Stimulated activated memory B cell treated with anti-CD40 and anti-IgM and Interleukin-4, amounts not matched to agents 10 μg/mL and 1 μg/mL and 100 μg/mL, for 72 hours (primary cell): ENCODE measurements at regions not wholly inside any gene's neighbourhood (a gene's known extent, or its start where the extent isn't known, plus 50 kb on each side); places are given as distances from the start of the nearest gene placed in this dataset.
"Not testable (repeated sequence)": the region's sequence is repeated elsewhere in the genome, so short reads cannot be mapped to it uniquely, and the experiment has no call there.

Source experiments
- ATAC-seq: fragments of 150-1000 bp; cut with Tn5 transposase; 2 replicates; pipeline ENCODE4 v1.10.0; 2021
- H3K27ac Mint-ChIP-seq: one replicate; pipeline ENCODE4 v1.8.0; 2022; ENCODE audit warnings: mild to moderate bottlenecking, mixed read lengths
- H3K27me3 Mint-ChIP-seq: one replicate; pipeline ENCODE4 v1.8.0; 2022; ENCODE audit warnings: mixed read lengths
- H3K36me3 Mint-ChIP-seq: one replicate; pipeline ENCODE4 v1.8.0; 2022; ENCODE audit warnings: mixed read lengths
- H3K4me1 Mint-ChIP-seq: one replicate; pipeline ENCODE4 v1.8.0; 2022; ENCODE audit warnings: mixed read lengths
- H3K4me3 Mint-ChIP-seq: one replicate; pipeline ENCODE4 v1.8.0; 2022; ENCODE audit warnings: mild to moderate bottlenecking, moderate library complexity, mixed read lengths
- H3K9me3 Mint-ChIP-seq: one replicate; pipeline ENCODE4 v1.8.0; 2022; ENCODE audit warnings: mixed read lengths

- H3K36me3 Mint-ChIP-seq, ATAC-seq, H3K27me3 Mint-ChIP-seq, H3K27ac Mint-ChIP-seq, H3K4me1 Mint-ChIP-seq, H3K9me3 Mint-ChIP-seq, H3K4me3 Mint-ChIP-seq: not testable (repeated sequence)
These were observed 76.9 kb upstream of the HNRNPA1L2 start for GRCh38 chr13:52565324-52565723.

- H3K9me3 Mint-ChIP-seq, H3K36me3 Mint-ChIP-seq, H3K27me3 Mint-ChIP-seq, H3K27ac Mint-ChIP-seq, H3K4me3 Mint-ChIP-seq, H3K4me1 Mint-ChIP-seq: not testable (repeated sequence)
- ATAC-seq = peak; percentile 67
These were observed 72.2 kb upstream of the HNRNPA1L2 start for GRCh38 chr13:52569904-52570602.

- not testable (repeated sequence) for H3K36me3 Mint-ChIP-seq, H3K4me3 Mint-ChIP-seq, ATAC-seq, H3K27me3 Mint-ChIP-seq, H3K27ac Mint-ChIP-seq, H3K9me3 Mint-ChIP-seq, H3K4me1 Mint-ChIP-seq
These were observed 71.1 kb upstream of the HNRNPA1L2 start for GRCh38 chr13:52571163-52571562.

DNA sequence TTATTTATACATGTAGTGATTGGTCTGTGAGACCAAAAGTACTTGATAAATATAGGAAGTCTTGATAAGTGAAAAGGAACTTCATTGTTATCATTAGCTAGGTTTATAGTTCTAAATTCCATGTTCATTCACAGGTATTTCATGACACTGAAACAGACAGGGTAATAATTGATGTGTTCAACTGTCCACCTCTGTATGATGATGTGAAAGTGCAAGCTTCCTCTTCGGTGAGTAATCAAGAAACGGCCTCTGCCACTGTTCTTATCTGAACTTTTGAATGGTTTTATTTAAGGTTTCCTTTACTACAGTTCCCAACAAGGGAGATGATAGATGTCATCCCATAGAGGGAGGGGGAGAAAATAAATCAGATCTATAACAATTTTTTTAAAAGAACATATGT is 59.3 kb upstream of the HNRNPA1L2 start:
- H3K27ac Mint-ChIP-seq, H3K27me3 Mint-ChIP-seq, H3K4me3 Mint-ChIP-seq, H3K9me3 Mint-ChIP-seq, H3K4me1 Mint-ChIP-seq, ATAC-seq, H3K36me3 Mint-ChIP-seq: not testable (repeated sequence)
